Stimulated activated CD4-positive, alpha-beta T cell treated with anti-CD3 and anti-CD28 coated beads, Interleukin-1b, Interleukin-23, amount 100 ng/mL, for 48 hours (primary cell): ENCODE measurements at regions not wholly inside any gene's neighbourhood (a gene's known extent, or its start where the extent isn't known, plus 50 kb on each side); places are given as distances from the start of the nearest gene placed in this dataset.

Experiments
- DNase-seq: peaks from one replicate; pipeline ENCODE4 v3.0.0-alpha.2; 2020

- no peak for DNase-seq
Measured at GRCh38 chr2:190810981-190811587, 69.5 kb upstream of the GLS start.

- DNase-seq, result no peak
Measured at GRCh38 chr2:190811811-190812210, 68.8 kb upstream of the GLS start.

GRCh38 chr2:190812506-190813294, 67.9 kb upstream of the GLS start:
- DNase-seq, result no peak

- no peak for DNase-seq
Measured at GRCh38 chr2:190815226-190815625, 65.4 kb upstream of the GLS start.

GRCh38 chr2:190817082-190817481, 63.5 kb upstream of the GLS start:
- no peak for DNase-seq

- DNase-seq, result no peak
Measured at GRCh38 chr2:190819840-190820301, 60.8 kb upstream of the GLS start.

GRCh38 chr2:190820416-190820815, 60.2 kb upstream of the GLS start:
- no peak for DNase-seq

GRCh38 chr2:190822043-190822442, 58.6 kb upstream of the GLS start:
- no peak for DNase-seq

GRCh38 chr2:190827720-190828119, 52.9 kb upstream of the GLS start:
- no peak for DNase-seq

- no peak for DNase-seq
Measured at GRCh38 chr2:190829642-190830041, 51.0 kb upstream of the GLS start.
